Activated naive CD4-positive, alpha-beta T cell treated with anti-CD3 and anti-CD28 coated beads, Interleukin-2, amount 50 U/mL, for 72 hours (primary cell): ENCODE measurements at regions not wholly inside any gene's neighbourhood (a gene's known extent, or its start where the extent isn't known, plus 50 kb on each side); places are given as distances from the start of the nearest gene placed in this dataset.

Experiments
- ATAC-seq, 2 donors: fragments of 150-1000 bp; cut with Tn5 transposase; 2 replicates each; pipeline ENCODE4 v1.10.0; 2021; ENCODE audit warnings: mild to moderate bottlenecking in 2 of 2, moderate library complexity in 2 of 2
- DNase-seq, 2 donors: peaks; one replicate each; pipeline ENCODE4 v3.0.0; 2021 to 2022; ENCODE audit warnings: low spot score in 2 of 2
- H3K27ac Mint-ChIP-seq, 2 donors: one replicate each; pipeline ENCODE4 v1.8.0; 2022; ENCODE audit warnings: mild to moderate bottlenecking in 2 of 2, mixed read lengths in 2 of 2
- H3K36me3 Mint-ChIP-seq, 2 donors: one replicate each; pipeline ENCODE4 v1.8.0; 2022; ENCODE audit warnings: mixed read lengths in 2 of 2
- H3K9me3 Mint-ChIP-seq, 2 donors: one replicate each; pipeline ENCODE4 v1.8.0; 2022; ENCODE audit warnings: mixed read lengths in 2 of 2

DNA sequence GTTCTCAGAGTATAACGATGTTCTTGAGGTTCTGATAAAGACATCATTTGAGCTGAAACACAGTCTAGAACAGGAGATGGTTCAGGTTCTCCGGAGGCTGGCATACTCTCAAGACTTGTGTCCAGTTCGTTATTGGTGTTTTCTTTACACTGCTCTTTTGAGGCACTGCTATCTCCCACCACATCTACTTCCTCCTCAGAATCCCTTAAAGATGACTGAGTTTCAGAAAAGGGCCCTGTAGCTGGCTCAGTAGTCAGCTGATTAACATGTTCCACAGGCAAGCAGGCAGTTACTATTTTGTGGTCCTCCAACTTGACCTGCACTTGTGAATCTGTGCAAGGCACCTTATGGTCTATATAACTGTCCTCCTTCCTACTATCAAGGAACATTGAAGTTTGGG is 50.2 kb downstream of the ZZZ3 start:
- H3K36me3 Mint-ChIP-seq, result peaks cover 12 to 31% of the 10 kb centered on the region in 2 donors
- DNase-seq (no peak), ATAC-seq (peak in 1 of 2 donors; percentile 31)
- no peaks in the 10 kb centered on the region for H3K9me3 Mint-ChIP-seq
- H3K27ac Mint-ChIP-seq, result no peak overlapping the region

GRCh38 chr1:77631751-77632150 is 50.7 kb downstream of the ZZZ3 start:
- DNase-seq (no peak), ATAC-seq (no peak)
- Mint-ChIP-seq H3K27ac (no peak overlapping the region), H3K36me3 (peaks cover 12 to 31% of the 10 kb centered on the region in 2 donors), H3K9me3 (no peaks in the 10 kb centered on the region)

DNA sequence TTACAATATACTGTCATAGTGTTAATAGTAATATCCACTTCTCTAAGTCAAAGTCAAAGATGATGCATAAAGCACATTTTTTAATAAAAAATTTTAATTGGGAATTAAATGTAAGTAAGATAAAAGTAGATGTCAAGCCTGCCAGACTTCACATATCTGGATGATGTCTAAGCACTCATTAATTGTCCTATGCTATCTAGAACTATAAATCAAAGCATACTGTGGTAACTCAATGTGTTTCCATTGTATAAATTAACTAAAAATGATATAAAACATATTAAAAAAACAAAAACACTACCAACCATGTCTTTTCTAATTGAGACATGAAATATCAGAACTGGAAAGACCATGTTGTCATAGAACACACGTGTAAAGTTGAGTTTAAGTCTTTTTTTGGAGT is 51.2 kb downstream of the ZZZ3 start:
- DNase-seq (no peak), ATAC-seq (no peak)
- Mint-ChIP-seq H3K36me3 (peaks cover 12 to 35% of the 10 kb centered on the region in 2 donors), H3K9me3 (no peaks in the 10 kb centered on the region), H3K27ac (no peak overlapping the region)

DNA sequence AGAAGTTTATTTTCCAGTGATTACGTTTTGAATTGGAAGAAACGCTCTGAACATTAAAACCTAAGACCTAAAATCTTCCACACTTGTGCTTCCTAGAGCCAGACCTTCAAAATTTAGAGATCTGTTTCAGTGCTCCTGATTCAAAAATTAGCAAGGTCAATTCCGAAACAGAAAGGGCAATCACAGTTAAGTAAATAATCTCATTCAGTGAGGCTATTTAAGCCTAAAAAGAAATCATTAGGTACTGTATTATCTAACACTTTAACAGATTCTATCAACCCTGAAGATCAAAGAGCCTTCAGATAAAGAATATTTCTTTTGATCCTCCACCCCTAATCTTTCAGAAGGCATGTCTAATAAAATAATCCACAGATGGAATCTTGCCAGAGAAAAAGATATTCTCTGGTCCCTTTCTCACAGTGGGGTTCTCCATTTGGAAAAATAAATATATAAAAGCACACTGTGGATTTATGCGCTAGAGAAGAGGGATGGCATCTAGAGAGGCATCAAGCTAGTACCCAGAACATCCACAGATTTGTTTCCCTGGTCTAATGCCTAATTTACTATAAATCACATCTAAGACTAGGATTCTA is 54.4 kb downstream of the ZZZ3 start:
- peaks cover 16 to 52% of the 10 kb centered on the region in 2 donors for H3K36me3 Mint-ChIP-seq

DNA sequence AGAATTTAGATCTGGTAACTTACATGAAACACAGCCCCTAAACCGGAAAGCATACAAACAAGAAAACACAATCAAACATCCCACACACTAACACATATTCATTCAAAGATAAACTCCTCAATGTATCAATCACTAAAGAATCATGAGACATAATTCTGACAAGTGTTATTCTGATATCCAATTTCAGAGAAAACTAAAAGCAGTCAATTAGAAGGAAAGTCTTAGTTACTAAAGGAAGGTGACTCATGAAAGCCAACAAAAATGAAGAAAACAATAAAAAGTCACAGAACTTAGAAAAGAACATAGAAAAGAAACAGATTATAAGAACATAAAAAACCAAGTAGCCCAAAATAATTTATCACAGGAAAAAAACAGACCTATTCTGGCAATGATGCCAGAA is 57.2 kb downstream of the ZZZ3 start:
- peak overlapping the region; percentile 22 to 60 for H3K27ac Mint-ChIP-seq
- ATAC-seq (peak in 1 of 2 donors; percentile 60), DNase-seq (no peak)
- peaks cover 13 to 43% of the 10 kb centered on the region in 2 donors for H3K36me3 Mint-ChIP-seq
- H3K9me3 Mint-ChIP-seq, result peaks cover 0 to under 1% of the 10 kb centered on the region in 2 donors

More for the DNA sequence above, 54.4 kb downstream of the ZZZ3 start:
- peak overlapping the region in 1 of 2 donors; percentile 51 for H3K27ac Mint-ChIP-seq
- ATAC-seq (no peak), DNase-seq (no peak)
- H3K9me3 Mint-ChIP-seq, result no peaks in the 10 kb centered on the region

DNA sequence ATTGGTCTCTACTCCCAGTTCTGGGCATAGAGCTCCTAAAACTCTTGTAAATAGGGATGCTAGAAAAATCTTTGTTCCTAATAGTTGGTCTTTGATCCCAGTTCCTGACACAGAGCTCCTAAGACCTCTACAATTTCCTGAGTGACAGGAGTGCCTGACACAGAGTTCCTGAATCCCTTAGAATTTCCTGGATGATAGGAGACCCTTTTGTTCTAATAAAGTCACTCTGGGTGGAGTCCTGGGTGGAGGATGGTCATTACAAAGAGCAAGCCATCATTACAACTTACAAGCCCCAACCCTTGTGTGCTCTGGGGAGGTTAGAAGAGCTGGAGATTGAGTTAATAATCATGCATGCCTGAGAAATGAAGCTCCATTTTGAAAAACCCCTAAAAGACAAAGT is 58.4 kb downstream of the ZZZ3 start:
- ATAC-seq (no peak), DNase-seq (no peak)
- peaks cover 18 to 42% of the 10 kb centered on the region in 2 donors for H3K36me3 Mint-ChIP-seq
- peaks cover 0 to 6% of the 10 kb centered on the region in 2 donors for H3K9me3 Mint-ChIP-seq
- no peak overlapping the region for H3K27ac Mint-ChIP-seq

DNA sequence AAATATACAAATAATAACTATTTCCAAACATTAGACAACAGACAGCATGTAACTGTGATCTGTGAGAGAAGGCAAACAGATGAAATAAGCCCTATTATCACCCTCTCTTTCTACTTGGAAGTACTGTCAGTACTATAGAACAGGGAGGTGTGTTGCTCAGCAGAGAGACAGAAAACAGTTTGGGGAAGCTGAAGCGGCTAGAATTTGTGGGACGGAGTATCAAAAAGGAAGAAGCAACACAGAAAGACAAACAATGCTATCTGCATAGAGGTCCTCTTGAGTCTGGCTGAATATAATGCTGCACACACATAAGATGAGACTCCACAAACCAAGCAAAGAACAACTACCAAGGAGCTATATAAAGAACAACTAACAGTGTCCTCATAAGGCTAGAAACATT is 59.4 kb downstream of the ZZZ3 start:
- no peak overlapping the region for H3K27ac Mint-ChIP-seq
- H3K36me3 Mint-ChIP-seq, result peaks cover 14 to 36% of the 10 kb centered on the region in 2 donors
- ATAC-seq (no peak), DNase-seq (no peak)
- peaks cover 0 to 6% of the 10 kb centered on the region in 2 donors for H3K9me3 Mint-ChIP-seq

- no peak for DNase-seq
- Mint-ChIP-seq H3K9me3 (peaks cover 0 to 6% of the 10 kb centered on the region in 2 donors), H3K27ac (peak overlapping the region in 1 of 2 donors; percentile 3), H3K36me3 (peaks cover 16 to 37% of the 10 kb centered on the region in 2 donors)
- ATAC-seq, result no peak
These were observed 62.2 kb downstream of the ZZZ3 start for GRCh38 chr1:77620273-77620672.

DNA sequence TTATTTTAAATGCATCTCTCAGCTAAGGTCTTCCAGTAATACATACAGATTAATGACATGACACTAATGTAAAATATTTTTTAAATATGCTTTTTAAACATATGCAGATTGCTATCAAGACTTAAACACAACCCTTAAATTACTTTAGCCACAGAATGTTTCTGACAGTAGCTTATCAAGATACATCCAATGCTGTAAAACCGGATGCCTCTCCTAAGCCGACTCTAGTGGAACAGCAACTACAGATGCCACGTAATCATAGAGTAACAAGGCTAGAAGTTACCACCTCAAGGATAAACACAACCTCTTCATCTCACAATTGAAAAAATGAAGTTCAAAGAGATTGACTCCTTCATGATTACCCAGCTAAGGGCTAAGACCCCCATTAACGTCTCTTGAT is 68.4 kb downstream of the ZZZ3 start:
- ATAC-seq (no peak), DNase-seq (no peak)
- Mint-ChIP-seq H3K9me3 (peaks cover 17 to 23% of the 10 kb centered on the region in 2 donors), H3K36me3 (peaks cover 28 to 37% of the 10 kb centered on the region in 2 donors), H3K27ac (no peak overlapping the region)
